ENCODE measurements at regions not wholly inside any gene's neighbourhood (a gene's known extent, or its start where the extent isn't known, plus 50 kb on each side); places are given as distances from the start of the nearest gene placed in this dataset.

GRCh38 chr2:126503476-126503875 is 152.5 kb upstream of the GYPC start:
- Mint-ChIP-seq H3K9me3 (no peaks in the 10 kb centered on the region), H3K27me3 (peaks cover 6% of the 10 kb centered on the region), H3K4me1 (no peaks in the 10 kb centered on the region), H3K36me3 (ENCODE audit: low read depth) (no peaks in the 10 kb centered on the region), H3K4me3 (no peak overlapping the region), H3K27ac (no peak overlapping the region)
- CTCF ChIA-PET: no interaction called here
- no peak for DNase-seq
- POLR2A ChIA-PET: no interaction called here

GRCh38 chr2:126504949-126505348 is 151.0 kb upstream of the GYPC start:
- Mint-ChIP-seq H3K27ac (no peak overlapping the region), H3K9me3 (no peaks in the 10 kb centered on the region), H3K4me3 (no peak overlapping the region), H3K27me3 (peaks cover 6% of the 10 kb centered on the region), H3K36me3 (ENCODE audit: low read depth) (no peaks in the 10 kb centered on the region), H3K4me1 (no peaks in the 10 kb centered on the region)
- CTCF ChIA-PET: no interaction called here
- DNase-seq: no peak
- POLR2A ChIA-PET: no interaction called here

- ChIA-PET CTCF (no interaction called here), POLR2A (no interaction called here)
- no peaks in the 10 kb centered on the region for H3K36me3 Mint-ChIP-seq (ENCODE audit: low read depth)
- H3K4me3 Mint-ChIP-seq: no peak overlapping the region
- no peak overlapping the region for H3K27ac Mint-ChIP-seq
- no peak for DNase-seq
- no peaks in the 10 kb centered on the region for H3K9me3 Mint-ChIP-seq
- H3K4me1 Mint-ChIP-seq: no peaks in the 10 kb centered on the region
- peaks cover 5% of the 10 kb centered on the region for H3K27me3 Mint-ChIP-seq
Observed at GRCh38 chr2:126506786-126507185, 149.2 kb upstream of the GYPC start.

GRCh38 chr2:126507425-126507911 is 148.5 kb upstream of the GYPC start:
- Mint-ChIP-seq H3K27ac (no peak overlapping the region), H3K27me3 (peaks cover 3% of the 10 kb centered on the region), H3K9me3 (no peaks in the 10 kb centered on the region), H3K4me3 (no peak overlapping the region), H3K4me1 (no peaks in the 10 kb centered on the region), H3K36me3 (ENCODE audit: low read depth) (no peaks in the 10 kb centered on the region)
- CTCF ChIA-PET: no interaction called here
- POLR2A ChIA-PET: no interaction called here
- DNase-seq: no peak

- H3K4me1 Mint-ChIP-seq: no peaks in the 10 kb centered on the region
- H3K9me3 Mint-ChIP-seq: no peaks in the 10 kb centered on the region
- no peak overlapping the region for H3K27ac Mint-ChIP-seq
- DNase-seq: no peak
- peaks cover 3% of the 10 kb centered on the region for H3K27me3 Mint-ChIP-seq
- ChIA-PET POLR2A (no interaction called here), CTCF (no interaction called here)
- no peak overlapping the region for H3K4me3 Mint-ChIP-seq
- H3K36me3 Mint-ChIP-seq (ENCODE audit: low read depth): no peaks in the 10 kb centered on the region
Observed at GRCh38 chr2:126510356-126510755, 145.6 kb upstream of the GYPC start.

- DNase-seq: no peak
- H3K9me3 Mint-ChIP-seq: no peaks in the 10 kb centered on the region
- H3K36me3 Mint-ChIP-seq (ENCODE audit: low read depth): no peaks in the 10 kb centered on the region
- no peak overlapping the region for H3K4me3 Mint-ChIP-seq
- ChIA-PET POLR2A (no interaction called here), CTCF (no interaction called here)
- no peak overlapping the region for H3K27ac Mint-ChIP-seq
- no peaks in the 10 kb centered on the region for H3K4me1 Mint-ChIP-seq
- peaks cover 3% of the 10 kb centered on the region for H3K27me3 Mint-ChIP-seq
Observed at GRCh38 chr2:126510960-126511359, 145.0 kb upstream of the GYPC start.

GRCh38 chr2:126512026-126512425 is 143.9 kb upstream of the GYPC start:
- DNase-seq: no peak
- CTCF ChIA-PET: no interaction called here
- Mint-ChIP-seq H3K9me3 (no peaks in the 10 kb centered on the region), H3K4me1 (no peaks in the 10 kb centered on the region), H3K36me3 (ENCODE audit: low read depth) (no peaks in the 10 kb centered on the region), H3K27me3 (peaks cover 2% of the 10 kb centered on the region), H3K27ac (no peak overlapping the region), H3K4me3 (no peak overlapping the region)
- POLR2A ChIA-PET: no interaction called here

GRCh38 chr2:126513033-126513432 is 142.9 kb upstream of the GYPC start:
- H3K4me1 Mint-ChIP-seq: no peaks in the 10 kb centered on the region

GRCh38 chr2:126515471-126515870 is 140.5 kb upstream of the GYPC start:
- H3K4me1 Mint-ChIP-seq: no peaks in the 10 kb centered on the region
- no peaks in the 10 kb centered on the region for H3K9me3 Mint-ChIP-seq
- no peak overlapping the region for H3K27ac Mint-ChIP-seq
- CTCF ChIA-PET: no interaction called here
- H3K36me3 Mint-ChIP-seq (ENCODE audit: low read depth): no peaks in the 10 kb centered on the region
- peaks cover 2% of the 10 kb centered on the region for H3K27me3 Mint-ChIP-seq
- no peak for DNase-seq
- POLR2A ChIA-PET: no interaction called here
- H3K4me3 Mint-ChIP-seq: no peak overlapping the region

More at GRCh38 chr2:126513033-126513432, 142.9 kb upstream of the GYPC start:
- Mint-ChIP-seq H3K4me3 (no peak overlapping the region), H3K36me3 (ENCODE audit: low read depth) (no peaks in the 10 kb centered on the region), H3K27me3 (peaks cover 2% of the 10 kb centered on the region), H3K27ac (no peak overlapping the region), H3K9me3 (no peaks in the 10 kb centered on the region)
- POLR2A ChIA-PET: no interaction called here
- DNase-seq: no peak
- CTCF ChIA-PET: no interaction called here

GRCh38 chr2:126518196-126518595 is 137.8 kb upstream of the GYPC start:
- H3K27me3 Mint-ChIP-seq: peaks cover 4% of the 10 kb centered on the region
- H3K36me3 Mint-ChIP-seq (ENCODE audit: low read depth): no peaks in the 10 kb centered on the region
- POLR2A ChIA-PET: no interaction called here
- H3K9me3 Mint-ChIP-seq: no peaks in the 10 kb centered on the region
- CTCF ChIA-PET: no interaction called here
- DNase-seq: no peak
- H3K27ac Mint-ChIP-seq: no peak overlapping the region
- no peaks in the 10 kb centered on the region for H3K4me1 Mint-ChIP-seq
- H3K4me3 Mint-ChIP-seq: no peak overlapping the region

- Mint-ChIP-seq H3K36me3 (ENCODE audit: low read depth) (no peaks in the 10 kb centered on the region), H3K9me3 (no peaks in the 10 kb centered on the region), H3K4me3 (no peak overlapping the region), H3K4me1 (no peaks in the 10 kb centered on the region), H3K27me3 (peaks cover 1% of the 10 kb centered on the region), H3K27ac (no peak overlapping the region)
- ChIA-PET POLR2A (interaction anchor here (1.0 to 1.3 kb wide), 2 partner anchors 249 to 252 kb away, joined by 3 to 6 read pairs; no protein-coding TSS in a partner anchor), CTCF (interaction anchor here (0.7 to 5.0 kb wide), 17 partner anchors 11 to 444 kb away, joined by 3 to 100 read pairs (median 3); no protein-coding TSS in a partner anchor)
- DNase-seq: peak; percentile 71
Observed at GRCh38 chr2:126527836-126528490, 128.0 kb upstream of the GYPC start.

GRCh38 chr2:126531029-126531428 is 124.9 kb upstream of the GYPC start:
- Mint-ChIP-seq H3K9me3 (no peaks in the 10 kb centered on the region), H3K4me3 (no peak overlapping the region), H3K27ac (no peak overlapping the region), H3K4me1 (peaks cover 6% of the 10 kb centered on the region), H3K36me3 (ENCODE audit: low read depth) (no peaks in the 10 kb centered on the region), H3K27me3 (no peaks in the 10 kb centered on the region)
- ChIA-PET POLR2A (no interaction called here), CTCF (no interaction called here)
- no peak for DNase-seq

- H3K27ac Mint-ChIP-seq: no peak overlapping the region
- peaks cover 4% of the 10 kb centered on the region for H3K27me3 Mint-ChIP-seq
- CTCF ChIA-PET: no interaction called here
- H3K4me3 Mint-ChIP-seq: no peak overlapping the region
- no peaks in the 10 kb centered on the region for H3K36me3 Mint-ChIP-seq (ENCODE audit: low read depth)
- DNase-seq: no peak
- no peaks in the 10 kb centered on the region for H3K9me3 Mint-ChIP-seq
- POLR2A ChIA-PET: no interaction called here
- peaks cover 6% of the 10 kb centered on the region for H3K4me1 Mint-ChIP-seq
Observed at GRCh38 chr2:126534478-126534877, 121.5 kb upstream of the GYPC start.

GRCh38 chr2:126535408-126535807 is 120.5 kb upstream of the GYPC start:
- Mint-ChIP-seq H3K27ac (no peak overlapping the region), H3K9me3 (no peaks in the 10 kb centered on the region), H3K36me3 (ENCODE audit: low read depth) (no peaks in the 10 kb centered on the region), H3K4me1 (peaks cover 6% of the 10 kb centered on the region), H3K27me3 (peaks cover 9% of the 10 kb centered on the region), H3K4me3 (no peak overlapping the region)
- POLR2A ChIA-PET: no interaction called here
- CTCF ChIA-PET: no interaction called here
- DNase-seq: no peak
